H9 (cell line): ENCODE measurements at regions not wholly inside any gene's neighbourhood (a gene's known extent, or its start where the extent isn't known, plus 50 kb on each side); places are given as distances from the start of the nearest gene placed in this dataset.

Experiments
- DNase-seq: peaks from one replicate; pipeline ENCODE4 v3.0.0-alpha.2; 2017
- H2AFZ ChIP-seq: one replicate; pipeline ENCODE4 v1.6.1; 2013; ENCODE audit warnings: mild to moderate bottlenecking, low read length, control low read depth, moderate library complexity
- H2AK5ac ChIP-seq: 2 replicates; pipeline ENCODE4 v1.6.1; 2013; ENCODE audit warnings: low read length, control low read depth, mixed read lengths; ENCODE audit not compliant: insufficient read length
- H2BK120ac ChIP-seq: one replicate; pipeline ENCODE4 v1.6.1; 2013; ENCODE audit warnings: low read depth, mild to moderate bottlenecking, low read length, control low read depth, inconsistent platforms; ENCODE audit not compliant: poor library complexity, severe bottlenecking
- H2BK12ac ChIP-seq: 2 replicates; pipeline ENCODE4 v1.6.1; 2013; ENCODE audit warnings: low read length, control low read depth, mixed read lengths, low read depth; ENCODE audit not compliant: insufficient read length
- H2BK15ac ChIP-seq: 2 replicates; pipeline ENCODE4 v1.6.1; 2013; ENCODE audit warnings: low read depth, low read length, control low read depth
- H2BK20ac ChIP-seq: one replicate; pipeline ENCODE4 v1.6.1; 2013; ENCODE audit warnings: low read depth, mild to moderate bottlenecking, low read length, control low read depth, inconsistent platforms; ENCODE audit not compliant: poor library complexity, severe bottlenecking
- H2BK5ac ChIP-seq: 2 replicates; pipeline ENCODE4 v1.6.1; 2013; ENCODE audit warnings: low read length, control low read depth, mixed read lengths; ENCODE audit not compliant: insufficient read length
- H3K14ac ChIP-seq: 2 replicates; pipeline ENCODE4 v1.6.1; 2013; ENCODE audit warnings: low read length, control low read depth; ENCODE audit not compliant: insufficient read depth
- H3K18ac ChIP-seq: 2 replicates; pipeline ENCODE4 v1.6.1; 2013; ENCODE audit warnings: low read depth, mild to moderate bottlenecking, mixed read lengths, low read length, control low read depth; ENCODE audit not compliant: insufficient read length
- H3K23ac ChIP-seq: 2 replicates; pipeline ENCODE4 v1.6.1; 2013; ENCODE audit warnings: low read length, control low read depth, mixed read lengths, low read depth; ENCODE audit not compliant: insufficient read length
- H3K23me2 ChIP-seq: 2 replicates; pipeline ENCODE4 v1.6.1; 2013; ENCODE audit warnings: low read depth, mild to moderate bottlenecking, mixed read lengths, low read length, control low read depth; ENCODE audit not compliant: insufficient read length, poor library complexity, severe bottlenecking
- H3K27ac ChIP-seq: 2 replicates; pipeline ENCODE4 v1.5.1; 2013; ENCODE audit warnings: low read length, control low read depth, mixed read lengths, low read depth; ENCODE audit not compliant: insufficient read length
- H3K27me3 ChIP-seq: 2 replicates; pipeline ENCODE4 v1.6.1; 2013; ENCODE audit warnings: low read length, control low read depth, inconsistent platforms; ENCODE audit not compliant: insufficient read depth
- H3K4ac ChIP-seq: 2 replicates; pipeline ENCODE4 v1.6.1; 2013; ENCODE audit warnings: low read depth, mild to moderate bottlenecking, control low read depth, inconsistent platforms, low read length, moderate library complexity
- H3K4me1 ChIP-seq: 2 replicates; pipeline ENCODE4 v1.6.1; 2013; ENCODE audit warnings: low read length, control low read depth, inconsistent platforms; ENCODE audit not compliant: insufficient read depth
- H3K4me2 ChIP-seq: 2 replicates; pipeline ENCODE4 v1.6.1; 2013; ENCODE audit warnings: low read length, control low read depth, mixed read lengths; ENCODE audit not compliant: insufficient read length, insufficient read depth
- H3K56ac ChIP-seq: 2 replicates; pipeline ENCODE4 v1.6.1; 2013; ENCODE audit warnings: low read depth, mild to moderate bottlenecking, mixed read lengths, low read length, control low read depth; ENCODE audit not compliant: insufficient read length
- H3K79me1 ChIP-seq: 2 replicates; pipeline ENCODE4 v1.6.1; 2013; ENCODE audit warnings: low read depth, mild to moderate bottlenecking, moderate library complexity, low read length, control low read depth, inconsistent platforms; ENCODE audit not compliant: insufficient read depth, poor library complexity, severe bottlenecking
- H3K79me2 ChIP-seq: 2 replicates; pipeline ENCODE4 v1.6.1; 2013; ENCODE audit warnings: low read length, control low read depth, inconsistent platforms; ENCODE audit not compliant: insufficient read depth
- H3K9ac ChIP-seq: 2 replicates; pipeline ENCODE4 v1.6.1; 2013; ENCODE audit warnings: low read length, control low read depth, mixed read lengths; ENCODE audit not compliant: insufficient read length; ENCODE audit errors: extremely low read depth
- H3K9me3 ChIP-seq: one replicate; pipeline ENCODE4 v1.6.1; 2013; ENCODE audit warnings: low read depth, low read length, inconsistent platforms; ENCODE audit not compliant: control insufficient read depth
- H3T11ph ChIP-seq: one replicate; pipeline ENCODE4 v1.6.1; 2013; ENCODE audit warnings: mild to moderate bottlenecking, low read length, control low read depth, inconsistent platforms
- H4K20me1 ChIP-seq: one replicate; pipeline ENCODE4 v1.6.1; 2013; ENCODE audit not compliant: control insufficient read depth, insufficient read length, insufficient read depth
- H4K5ac ChIP-seq: 2 replicates; pipeline ENCODE4 v1.6.1; 2013; ENCODE audit warnings: low read depth, mild to moderate bottlenecking, mixed read lengths, low read length, control low read depth; ENCODE audit not compliant: insufficient read length
- H4K8ac ChIP-seq: replicated peaks from 2 replicates; pipeline ENCODE4 v1.6.1; 2013; ENCODE audit warnings: low read length, control low read depth, mixed read lengths, low read depth; ENCODE audit not compliant: insufficient read length
- H4K91ac ChIP-seq: 2 replicates; pipeline ENCODE4 v1.6.1; 2013; ENCODE audit warnings: low read depth, mild to moderate bottlenecking, moderate library complexity, mixed read lengths, low read length, control low read depth; ENCODE audit not compliant: insufficient read length
- H3K27ac Mint-ChIP-seq, 3 experiments: 2 replicates in 2 of 3; 3 replicates in 1 of 3; pipeline ENCODE4 v1.8.0; 2020 to 2021; ENCODE audit warnings: mixed read lengths in 3 of 3, mild to moderate bottlenecking in 1 of 3, moderate library complexity in 1 of 3
- H3K27me3 Mint-ChIP-seq: 2 replicates; pipeline ENCODE4 v1.8.0; 2021; ENCODE audit warnings: low read depth, mild to moderate bottlenecking, moderate library complexity, mixed read lengths
- H3K36me3 Mint-ChIP-seq, 3 experiments: 2 replicates in 2 of 3; 3 replicates in 1 of 3; pipeline ENCODE4 v1.8.0; 2020 to 2021; ENCODE audit warnings: low read depth in 3 of 3, mixed read lengths in 3 of 3; ENCODE audit not compliant: insufficient read depth in 1 of 3
- H3K4me1 Mint-ChIP-seq, 2 experiments: 2 replicates each; pipeline ENCODE4 v1.8.0; 2020; ENCODE audit warnings: mixed read lengths in 2 of 2
- H3K4me3 Mint-ChIP-seq, 2 experiments: 2 replicates in 1 of 2; 3 replicates in 1 of 2; pipeline ENCODE4 v1.8.0; 2020 to 2021; ENCODE audit warnings: mild to moderate bottlenecking in 2 of 2, mixed read lengths in 2 of 2, moderate library complexity in 1 of 2
- H3K9me3 Mint-ChIP-seq, 2 experiments: 2 replicates in 1 of 2; 3 replicates in 1 of 2; pipeline ENCODE4 v1.8.0; 2020; ENCODE audit warnings: mild to moderate bottlenecking in 2 of 2, mixed read lengths in 2 of 2, moderate library complexity in 1 of 2
- CTCF ChIP-seq: fragments of 200-600 bp; sonication (generic); conservative IDR thresholded peaks from 3 replicates; pipeline ENCODE4 v1.8.0; 2021; ENCODE audit warnings: antibody characterized with exemption, mild to moderate bottlenecking

- H3K23ac ChIP-seq = no peak overlapping the region
- H3K18ac ChIP-seq = no peak overlapping the region
- H2BK12ac ChIP-seq = no peak overlapping the region
- H2AK5ac ChIP-seq = no peak overlapping the region
- H3K27me3 ChIP-seq = no peaks in the 10 kb centered on the region
- Mint-ChIP-seq H3K27ac (peak overlapping the region in 1 of 3 experiments; percentile 33; a peak in 2 of 7 replicates), H3K4me3 (no peak overlapping the region), H3K4me1 (peaks cover 29 to 37% of the 10 kb centered on the region in 2 experiments), H3K9me3 (no peaks in the 10 kb centered on the region), H3K27me3 (no peaks in the 10 kb centered on the region), H3K36me3 (peaks cover 0 to 4% (median 0%) of the 10 kb centered on the region in 3 experiments; a peak in 1 of 7 replicates)
- no peaks in the 10 kb centered on the region for H3K23me2 ChIP-seq
- no peaks in the 10 kb centered on the region for H3K9me3 ChIP-seq
- H3K14ac ChIP-seq = no peak overlapping the region
- no peak overlapping the region for H2BK120ac ChIP-seq
- no peak overlapping the region for H3K9ac ChIP-seq
- no peak overlapping the region for H4K5ac ChIP-seq
- TF ChIP-seq CTCF = no peak
- no peak overlapping the region for H3K56ac ChIP-seq
- H3K79me1 ChIP-seq = no peaks in the 10 kb centered on the region
- no peak overlapping the region for H4K8ac ChIP-seq
- no peak overlapping the region for H3T11ph ChIP-seq
- no peaks in the 10 kb centered on the region for H4K20me1 ChIP-seq
- no peak overlapping the region for H2BK15ac ChIP-seq
- no peaks in the 10 kb centered on the region for H3K79me2 ChIP-seq
- H2BK5ac ChIP-seq = no peak overlapping the region
- H2AFZ ChIP-seq = no peak overlapping the region
- H3K27ac ChIP-seq = no peak overlapping the region
- no peak overlapping the region for H3K4ac ChIP-seq
- H2BK20ac ChIP-seq = no peak overlapping the region
- H3K4me2 ChIP-seq = no peak overlapping the region
- no peak overlapping the region for H4K91ac ChIP-seq
- DNase-seq = no peak
- H3K4me1 ChIP-seq = no peaks in the 10 kb centered on the region; the same call in 1 of the 2 replicates
These were observed 568.9 kb upstream of the CITED2 start for GRCh38 chr6:139943391-139943790.
